HL-60 (cell line): ENCODE measurements at regions not wholly inside any gene's neighbourhood (a gene's known extent, or its start where the extent isn't known, plus 50 kb on each side); places are given as distances from the start of the nearest gene placed in this dataset.

ENCODE experiments used
- CTCF ChIP-seq: IDR thresholded peaks from one replicate; pipeline ENCODE4 v1.5.1; 2011; ENCODE audit warnings: low read length, control low read depth, inconsistent platforms; ENCODE audit not compliant: insufficient read depth
- TF ChIP-seq, protein P1 (sequence below): IDR thresholded peaks from 2 replicates; pipeline ENCODE4 v1.6.1; 2012; ENCODE audit warnings: low read depth; ENCODE audit not compliant: insufficient replicate concordance

DNA sequence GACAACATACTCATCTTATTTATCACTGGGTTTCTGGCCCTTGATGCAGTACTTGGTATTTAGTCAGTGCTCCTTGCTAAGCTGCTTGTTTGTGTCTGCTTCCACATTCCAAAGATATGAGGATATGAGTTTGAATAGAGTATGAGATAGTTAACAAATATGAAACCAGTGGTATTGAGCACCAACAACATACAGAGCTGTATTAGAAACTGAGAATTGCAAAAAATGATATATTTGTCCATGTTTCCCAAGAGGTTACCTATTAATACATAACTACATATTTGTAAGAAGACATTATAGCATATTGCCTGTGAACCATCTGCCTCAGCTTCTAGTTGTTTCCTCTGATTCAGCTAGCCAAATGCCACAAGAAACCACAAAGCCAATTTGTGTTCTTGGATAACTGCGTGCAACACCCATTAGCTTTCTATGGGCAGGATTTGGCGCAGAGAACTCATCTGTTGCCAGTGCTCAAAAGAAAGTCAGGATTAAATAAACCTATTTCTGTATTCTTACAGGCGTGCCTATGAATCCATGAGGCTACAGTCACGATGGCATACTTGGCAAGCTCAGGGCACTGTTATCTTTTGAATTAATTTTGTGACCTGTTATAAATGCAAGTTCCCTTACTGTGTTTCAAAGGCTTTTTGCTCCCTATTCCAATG lies 194.4 kb downstream of the MAP2K6 start:
- TF ChIP-seq CTCF: no peak
- TF ChIP-seq, protein P1, sequence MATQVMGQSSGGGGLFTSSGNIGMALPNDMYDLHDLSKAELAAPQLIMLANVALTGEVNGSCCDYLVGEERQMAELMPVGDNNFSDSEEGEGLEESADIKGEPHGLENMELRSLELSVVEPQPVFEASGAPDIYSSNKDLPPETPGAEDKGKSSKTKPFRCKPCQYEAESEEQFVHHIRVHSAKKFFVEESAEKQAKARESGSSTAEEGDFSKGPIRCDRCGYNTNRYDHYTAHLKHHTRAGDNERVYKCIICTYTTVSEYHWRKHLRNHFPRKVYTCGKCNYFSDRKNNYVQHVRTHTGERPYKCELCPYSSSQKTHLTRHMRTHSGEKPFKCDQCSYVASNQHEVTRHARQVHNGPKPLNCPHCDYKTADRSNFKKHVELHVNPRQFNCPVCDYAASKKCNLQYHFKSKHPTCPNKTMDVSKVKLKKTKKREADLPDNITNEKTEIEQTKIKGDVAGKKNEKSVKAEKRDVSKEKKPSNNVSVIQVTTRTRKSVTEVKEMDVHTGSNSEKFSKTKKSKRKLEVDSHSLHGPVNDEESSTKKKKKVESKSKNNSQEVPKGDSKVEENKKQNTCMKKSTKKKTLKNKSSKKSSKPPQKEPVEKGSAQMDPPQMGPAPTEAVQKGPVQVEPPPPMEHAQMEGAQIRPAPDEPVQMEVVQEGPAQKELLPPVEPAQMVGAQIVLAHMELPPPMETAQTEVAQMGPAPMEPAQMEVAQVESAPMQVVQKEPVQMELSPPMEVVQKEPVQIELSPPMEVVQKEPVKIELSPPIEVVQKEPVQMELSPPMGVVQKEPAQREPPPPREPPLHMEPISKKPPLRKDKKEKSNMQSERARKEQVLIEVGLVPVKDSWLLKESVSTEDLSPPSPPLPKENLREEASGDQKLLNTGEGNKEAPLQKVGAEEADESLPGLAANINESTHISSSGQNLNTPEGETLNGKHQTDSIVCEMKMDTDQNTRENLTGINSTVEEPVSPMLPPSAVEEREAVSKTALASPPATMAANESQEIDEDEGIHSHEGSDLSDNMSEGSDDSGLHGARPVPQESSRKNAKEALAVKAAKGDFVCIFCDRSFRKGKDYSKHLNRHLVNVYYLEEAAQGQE: no peak
